ENCODE measurements at regions not wholly inside any gene's neighbourhood (a gene's known extent, or its start where the extent isn't known, plus 50 kb on each side); places are given as distances from the start of the nearest gene placed in this dataset.

- intact Hi-C loops (cut with micrococcal nuclease) = no loop called here
- H3K36me3 Mint-ChIP-seq = no peaks in the 10 kb centered on the region
- Histone ChIP-seq H3K36me3 (replicated peaks in 1 of 2; ENCODE audit: control insufficient read depth in 1 of 2, insufficient read depth in 2 of 2, low read length in 2 of 2) (no peaks in the 10 kb centered on the region), H3K4me2 (replicated peaks; ENCODE audit: extremely low read depth, low read length, poor library complexity, severe bottlenecking) (no peak overlapping the region), H3K9me3 (replicated peaks in 1 of 2; ENCODE audit: control insufficient read depth in 1 of 2, insufficient read depth in 1 of 2, low read length in 2 of 2) (no peaks in the 10 kb centered on the region), H3K27ac (ENCODE audit: low read depth in 1 of 2, low read length in 2 of 2) (no peak overlapping the region), H3K9ac (ENCODE audit: insufficient read depth, low read length, poor library complexity, severe bottlenecking) (no peak overlapping the region), H3K27me3 (ENCODE audit: control insufficient read depth in 2 of 2, insufficient read depth in 2 of 2, low read length in 2 of 2) (no peaks in the 10 kb centered on the region), H3K79me2 (ENCODE audit: insufficient read depth, low read length) (no peaks in the 10 kb centered on the region), H4K20me1 (ENCODE audit: insufficient read depth, low read length) (no peaks in the 10 kb centered on the region), H3K4me1 (ENCODE audit: control insufficient read depth in 1 of 2, insufficient read depth in 2 of 2, low read length in 2 of 2) (no peaks in the 10 kb centered on the region), H2AFZ (ENCODE audit: insufficient read depth, low read depth, low read length, poor library complexity, severe bottlenecking) (no peak overlapping the region), H3K4me3 (replicated peaks in 1 of 3; ENCODE audit: low read depth in 2 of 3, low read length in 3 of 3) (no peak overlapping the region)
- peaks cover 0 to 2% (median 0%) of the 10 kb centered on the region in 3 donors for H3K27me3 Mint-ChIP-seq (ENCODE audit: low read depth in 3 of 3)
- H3K27ac Mint-ChIP-seq = no peak overlapping the region
- DNase-seq = no peak
- H3K4me3 Mint-ChIP-seq = no peak overlapping the region
- H3K4me1 Mint-ChIP-seq = no peaks in the 10 kb centered on the region
- H3K9me3 Mint-ChIP-seq = peaks cover 0 to 5% (median 0%) of the 10 kb centered on the region in 7 donors
- WGBS (ENCODE audit: insufficient coverage) = no CpG with 5 or more reads among the region's 2 CpGs
- TF ChIP-seq, protein P1, sequence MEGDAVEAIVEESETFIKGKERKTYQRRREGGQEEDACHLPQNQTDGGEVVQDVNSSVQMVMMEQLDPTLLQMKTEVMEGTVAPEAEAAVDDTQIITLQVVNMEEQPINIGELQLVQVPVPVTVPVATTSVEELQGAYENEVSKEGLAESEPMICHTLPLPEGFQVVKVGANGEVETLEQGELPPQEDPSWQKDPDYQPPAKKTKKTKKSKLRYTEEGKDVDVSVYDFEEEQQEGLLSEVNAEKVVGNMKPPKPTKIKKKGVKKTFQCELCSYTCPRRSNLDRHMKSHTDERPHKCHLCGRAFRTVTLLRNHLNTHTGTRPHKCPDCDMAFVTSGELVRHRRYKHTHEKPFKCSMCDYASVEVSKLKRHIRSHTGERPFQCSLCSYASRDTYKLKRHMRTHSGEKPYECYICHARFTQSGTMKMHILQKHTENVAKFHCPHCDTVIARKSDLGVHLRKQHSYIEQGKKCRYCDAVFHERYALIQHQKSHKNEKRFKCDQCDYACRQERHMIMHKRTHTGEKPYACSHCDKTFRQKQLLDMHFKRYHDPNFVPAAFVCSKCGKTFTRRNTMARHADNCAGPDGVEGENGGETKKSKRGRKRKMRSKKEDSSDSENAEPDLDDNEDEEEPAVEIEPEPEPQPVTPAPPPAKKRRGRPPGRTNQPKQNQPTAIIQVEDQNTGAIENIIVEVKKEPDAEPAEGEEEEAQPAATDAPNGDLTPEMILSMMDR (IDR thresholded peaks at IDR 0.05) = no peak
Observed at GRCh38 chr18:77395953-77396352, 146.3 kb downstream of the GALR1 start.

- Histone ChIP-seq H3K4me2 (replicated peaks; ENCODE audit: extremely low read depth, low read length, poor library complexity, severe bottlenecking) (no peak overlapping the region), H4K20me1 (ENCODE audit: insufficient read depth, low read length) (no peaks in the 10 kb centered on the region), H3K27ac (ENCODE audit: low read depth in 1 of 2, low read length in 2 of 2) (no peak overlapping the region), H3K9ac (ENCODE audit: insufficient read depth, low read length, poor library complexity, severe bottlenecking) (no peak overlapping the region), H3K27me3 (ENCODE audit: control insufficient read depth in 2 of 2, insufficient read depth in 2 of 2, low read length in 2 of 2) (no peaks in the 10 kb centered on the region), H3K4me1 (ENCODE audit: control insufficient read depth in 1 of 2, insufficient read depth in 2 of 2, low read length in 2 of 2) (no peaks in the 10 kb centered on the region), H3K4me3 (replicated peaks in 1 of 3; ENCODE audit: low read depth in 2 of 3, low read length in 3 of 3) (no peak overlapping the region), H3K79me2 (ENCODE audit: insufficient read depth, low read length) (no peaks in the 10 kb centered on the region), H2AFZ (ENCODE audit: insufficient read depth, low read depth, low read length, poor library complexity, severe bottlenecking) (no peak overlapping the region), H3K9me3 (replicated peaks in 1 of 2; ENCODE audit: control insufficient read depth in 1 of 2, insufficient read depth in 1 of 2, low read length in 2 of 2) (no peaks in the 10 kb centered on the region), H3K36me3 (replicated peaks in 1 of 2; ENCODE audit: control insufficient read depth in 1 of 2, insufficient read depth in 2 of 2, low read length in 2 of 2) (no peaks in the 10 kb centered on the region)
- Mint-ChIP-seq H3K4me3 (no peak overlapping the region), H3K27me3 (ENCODE audit: low read depth in 3 of 3) (peaks cover 0 to 2% (median 0%) of the 10 kb centered on the region in 3 donors), H3K4me1 (no peaks in the 10 kb centered on the region), H3K27ac (no peak overlapping the region), H3K9me3 (peaks cover 0 to 5% (median 0%) of the 10 kb centered on the region in 7 donors), H3K36me3 (no peaks in the 10 kb centered on the region)
- WGBS (ENCODE audit: insufficient coverage) = 93% methylated on average over 3 of the region's 6 CpGs
- no peak for DNase-seq
- TF ChIP-seq, protein P1 (IDR thresholded peaks at IDR 0.05) = no peak
- intact Hi-C loops (cut with micrococcal nuclease) = no loop called here
Observed at GRCh38 chr18:77397056-77397455, 147.4 kb downstream of the GALR1 start.
